Activated T-cell treated with anti-CD3 and anti-CD28 coated beads, Interleukin-2, amount 50 U/mL, for 1 hour (primary cell): ENCODE measurements at regions not wholly inside any gene's neighbourhood (a gene's known extent, or its start where the extent isn't known, plus 50 kb on each side); places are given as distances from the start of the nearest gene placed in this dataset.

Experiments
- DNase-seq: peaks from one replicate; pipeline ENCODE4 v3.0.0-alpha.2; 2020

GRCh38 chr5:67978171-67978570 is 237.4 kb upstream of the PIK3R1 start:
- no peak for DNase-seq

DNA sequence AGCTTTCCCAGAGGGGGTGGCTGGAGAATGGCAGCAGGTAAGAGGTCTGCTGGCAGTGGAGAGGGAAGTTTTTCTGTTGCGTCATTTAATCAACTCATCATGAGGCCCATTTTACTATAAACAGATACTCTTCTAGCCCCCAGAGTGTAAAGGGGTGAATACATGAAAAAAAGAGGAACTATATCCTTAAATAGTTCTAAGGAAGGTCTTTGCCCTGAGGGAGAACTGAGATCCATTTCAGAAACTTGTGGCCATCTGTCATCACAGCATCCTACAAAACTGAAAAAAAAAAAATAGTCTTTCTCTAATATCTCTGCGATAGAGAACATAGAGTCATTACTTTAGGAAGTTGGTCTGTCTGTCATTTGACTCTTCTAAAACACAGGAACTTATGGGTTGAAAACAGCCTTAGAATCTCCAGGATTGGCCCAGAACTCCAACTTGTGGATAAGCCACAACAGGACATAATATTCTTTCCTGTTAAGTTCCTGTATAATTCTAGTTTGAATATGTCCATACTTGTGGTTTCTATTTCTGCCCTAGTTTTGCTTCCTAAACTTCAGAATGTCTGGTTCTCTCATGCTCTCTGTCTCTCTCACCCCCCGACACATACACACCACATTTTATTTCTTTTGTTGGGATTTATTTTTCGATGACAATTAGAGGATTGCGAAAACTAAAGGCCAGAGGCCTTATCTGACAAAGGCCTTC is 238.5 kb upstream of the PIK3R1 start:
- no peak for DNase-seq

GRCh38 chr5:67976181-67976580 is 239.4 kb upstream of the PIK3R1 start:
- DNase-seq = no peak

- DNase-seq = no peak
These were observed 241.1 kb upstream of the PIK3R1 start for GRCh38 chr5:67974471-67974870.

DNA sequence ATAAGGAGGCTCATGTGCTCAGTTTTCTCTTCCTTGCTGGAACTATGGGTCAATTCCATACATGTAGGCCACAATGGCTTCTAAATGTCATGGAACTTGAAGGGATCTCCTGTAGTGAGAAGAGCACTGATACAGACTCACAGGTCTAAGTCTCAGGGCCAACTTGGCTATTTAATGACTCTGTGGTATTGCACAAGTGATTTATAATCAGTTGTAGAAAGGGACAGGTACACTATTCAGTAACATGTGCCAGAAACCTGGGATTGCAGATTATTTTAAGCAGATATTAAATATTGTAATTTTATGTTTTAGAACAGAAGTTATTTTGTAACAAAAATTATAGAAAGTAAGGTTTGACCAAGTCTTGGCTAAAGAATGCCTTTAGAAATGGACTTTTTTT is 241.5 kb upstream of the PIK3R1 start:
- no peak for DNase-seq

DNA sequence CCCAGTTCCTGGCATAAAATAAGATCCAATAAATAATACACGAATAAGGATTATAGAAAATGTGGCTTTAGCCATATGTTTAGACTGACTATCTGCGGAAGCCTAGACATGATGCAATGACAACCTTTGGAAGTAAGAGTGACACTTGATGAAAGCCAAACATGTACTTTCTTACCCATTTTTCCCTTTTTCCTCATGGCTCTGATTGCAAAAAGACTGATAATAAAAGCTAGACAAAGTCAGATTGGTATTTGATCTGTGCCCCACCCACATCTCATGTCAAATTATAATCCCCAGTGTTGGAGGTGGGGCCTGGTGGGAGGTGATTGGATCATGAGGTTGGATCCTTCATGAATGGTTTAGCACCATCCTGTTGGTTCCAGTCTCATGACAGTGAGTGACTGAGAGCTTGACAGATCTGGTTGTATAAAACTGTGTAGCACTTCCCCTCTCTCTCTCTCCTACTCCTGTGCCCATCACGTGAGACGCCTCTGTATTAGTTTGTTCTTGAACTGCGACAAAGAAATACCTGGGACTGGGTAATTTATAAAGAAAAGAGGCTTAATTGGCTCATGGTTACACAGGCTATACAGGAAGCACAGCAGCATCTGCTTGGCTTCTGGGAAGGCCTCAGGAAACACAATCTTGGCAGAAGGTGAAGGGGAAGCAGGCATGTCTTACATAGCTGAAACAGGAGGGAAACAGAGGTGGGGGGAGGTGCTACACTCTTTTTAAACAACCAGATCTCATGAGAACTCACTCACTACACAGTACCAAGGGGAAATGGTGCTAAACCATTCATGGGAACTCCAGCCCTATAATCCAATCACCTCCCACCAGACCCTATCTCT is 243.4 kb upstream of the PIK3R1 start:
- DNase-seq = no peak

GRCh38 chr5:67971223-67971830 is 244.2 kb upstream of the PIK3R1 start:
- DNase-seq = no peak

GRCh38 chr5:67969631-67970030 is 245.9 kb upstream of the PIK3R1 start:
- no peak for DNase-seq

DNA sequence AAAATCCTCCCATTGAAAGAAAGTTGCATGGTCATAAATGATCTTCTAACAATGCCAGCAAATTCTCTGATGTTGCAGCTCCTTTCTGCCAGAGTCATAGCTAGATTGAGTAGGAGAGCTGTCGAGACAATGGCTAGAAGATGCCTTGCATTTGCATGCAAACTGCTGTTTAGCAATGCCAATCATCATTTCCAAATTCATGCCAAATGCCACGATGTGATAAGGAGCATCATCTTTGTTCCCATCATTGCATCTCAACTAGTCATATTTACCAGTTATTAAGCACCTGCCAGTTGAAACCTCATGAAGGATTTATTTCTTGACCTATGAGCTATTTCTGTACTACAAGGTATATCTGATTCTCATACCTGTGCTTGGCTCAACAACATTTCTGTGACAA is 246.4 kb upstream of the PIK3R1 start:
- no peak for DNase-seq

- DNase-seq = no peak
These were observed 248.8 kb upstream of the PIK3R1 start for GRCh38 chr5:67966712-67967111.

- DNase-seq = no peak
These were observed 250.9 kb upstream of the PIK3R1 start for GRCh38 chr5:67964619-67965018.

GRCh38 chr5:67963789-67964519 is 251.6 kb upstream of the PIK3R1 start:
- no peak for DNase-seq

DNA sequence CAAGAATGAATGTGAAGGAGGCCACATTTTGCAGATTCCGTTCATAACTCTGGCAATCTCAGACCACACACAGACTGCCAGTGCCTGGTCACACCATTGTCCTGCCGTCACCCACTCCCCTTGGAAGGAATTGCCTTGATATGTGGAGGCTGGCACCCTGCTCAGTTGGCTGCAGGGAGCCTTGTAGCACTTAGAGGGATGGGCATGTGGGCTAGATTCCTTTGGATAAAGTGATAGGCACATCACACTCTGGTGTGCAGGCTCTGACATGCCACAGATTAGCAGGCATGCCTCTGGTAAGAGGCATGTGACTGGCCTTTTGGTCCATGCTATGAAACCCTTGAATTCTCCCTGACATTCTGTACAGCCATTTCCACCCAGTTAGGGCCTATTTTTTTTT is 254.6 kb upstream of the PIK3R1 start:
- DNase-seq = no peak

GRCh38 chr5:67957374-67957773 is 258.2 kb upstream of the PIK3R1 start:
- DNase-seq = no peak

GRCh38 chr5:67954351-67954750 is 261.2 kb upstream of the PIK3R1 start:
- DNase-seq = no peak

- no peak for DNase-seq
These were observed 273.1 kb upstream of the PIK3R1 start for GRCh38 chr5:67942421-67942820.

DNA sequence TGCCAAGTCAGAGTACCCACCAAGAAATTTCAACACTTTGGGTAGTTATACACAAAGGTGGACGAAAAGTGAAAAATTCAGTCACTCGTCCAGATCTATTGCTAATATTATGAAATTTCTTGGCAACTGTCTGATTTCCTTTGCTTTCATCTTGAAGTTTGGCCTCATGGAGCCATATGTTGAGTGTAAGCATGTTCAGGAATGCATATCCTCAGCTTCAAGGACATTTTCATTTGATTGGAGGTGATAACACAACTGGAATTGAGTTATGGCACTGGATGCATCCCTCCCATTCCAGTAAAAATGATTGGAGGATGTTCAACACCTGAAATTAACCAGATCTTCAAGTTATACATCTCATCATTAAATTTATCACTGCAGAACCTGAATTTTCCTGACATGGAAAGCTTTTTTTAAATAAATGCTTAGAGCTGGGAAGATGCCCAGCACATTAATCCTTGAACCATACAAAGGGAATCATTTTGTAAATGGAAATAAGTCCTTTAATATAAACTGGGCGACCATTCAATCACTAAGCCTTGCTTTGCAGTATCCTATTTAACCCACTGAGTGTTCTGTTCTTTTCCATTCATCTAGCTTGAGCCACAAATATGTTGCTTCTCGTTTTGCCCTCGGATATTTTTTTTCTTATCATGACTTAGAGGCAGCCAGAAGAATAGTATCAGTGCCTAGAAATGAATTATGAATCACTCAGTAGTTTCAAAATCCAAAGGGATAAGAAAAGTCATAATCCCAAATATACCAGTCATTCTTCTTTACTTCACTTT is 273.7 kb upstream of the PIK3R1 start:
- no peak for DNase-seq

- no peak for DNase-seq
These were observed 279.5 kb upstream of the PIK3R1 start for GRCh38 chr5:67935908-67936566.

- DNase-seq = no peak
These were observed 280.6 kb upstream of the PIK3R1 start for GRCh38 chr5:67934976-67935375.

DNA sequence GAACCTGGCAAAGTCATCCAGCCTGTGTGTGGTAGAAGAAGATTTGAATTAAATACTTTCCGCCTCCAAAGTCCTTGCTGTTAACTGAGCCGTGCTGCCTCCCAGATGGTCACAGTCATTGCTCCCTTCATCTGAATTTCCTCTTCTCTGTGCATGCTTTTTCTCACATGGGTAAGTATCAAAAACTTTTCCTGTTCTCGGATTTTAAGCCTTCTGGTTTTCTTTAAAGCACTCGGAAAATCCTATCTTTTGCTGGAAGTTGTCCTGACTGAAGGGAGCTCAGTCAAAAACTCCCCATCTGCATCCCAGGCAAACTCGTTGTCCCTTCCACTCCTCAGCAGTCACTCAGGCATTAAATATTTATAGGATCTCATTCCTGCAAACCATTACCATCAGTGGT is 290.0 kb upstream of the PIK3R1 start:
- DNase-seq = no peak

- DNase-seq = no peak
These were observed 294.5 kb upstream of the PIK3R1 start for GRCh38 chr5:67921004-67921601.
